GM12878 (cell line): ENCODE measurements at regions not wholly inside any gene's neighbourhood (a gene's known extent, or its start where the extent isn't known, plus 50 kb on each side); places are given as distances from the start of the nearest gene placed in this dataset.

Experiments
- ATAC-seq: fragments of 200-7000 bp; cut with Tn5 transposase; 3 replicates; pipeline ENCODE4 v1.9.1; 2020; ENCODE audit warnings: mild to moderate bottlenecking, moderate library complexity
- BruUV-seq: library from RNA; stranded (reverse); fragments of 400-500 nt; replicated peaks from 2 replicates; lab custom pipeline; 2021; lab: Mats Ljungman, UMichigan
- CTCF ChIA-PET: fragments of 300-600 bp; sonication (Branson Sonifier 250); formaldehyde crosslinking; extraction: SDS; loops from one replicate; lab custom pipeline; 2021; ENCODE audit warnings: inconsistent platforms; lab: Yijun Ruan, JAX
- POLR2A ChIA-PET: fragments of 350-600 bp; formaldehyde crosslinking; extraction: SDS; loops from one replicate; lab custom pipeline; 2021; ENCODE audit warnings: inconsistent platforms; lab: Charles Lee
- RAD21 ChIA-PET: fragments of 300-600 bp; sonication (Branson Sonifier 250); formaldehyde crosslinking; loops from one replicate; lab custom pipeline; 2023; ENCODE audit warnings: antibody characterized with exemption; ENCODE audit not compliant: unreplicated experiment; lab: Charles Lee
- SMC1A ChIA-PET: fragments of 300-600 bp; sonication (Branson Sonifier 250); formaldehyde crosslinking; loops from one replicate; lab custom pipeline; 2023; ENCODE audit not compliant: unreplicated experiment, uncharacterized antibody; lab: Charles Lee
- DNase-seq: peaks from one replicate; pipeline ENCODE4 v3.0.0-alpha.2; 2011; ENCODE audit warnings: low read depth, low spot score
- FAIRE-seq: peaks from 3 replicates; lab custom pipeline; 2011; peaks lifted over from hg19 to GRCh38; lab: Jason Lieb, UNC
- H2AFZ ChIP-seq: 2 replicates; pipeline ENCODE4 v1.6.0; 2011; ENCODE audit warnings: low read depth, low read length, control low read depth; ENCODE audit not compliant: control insufficient read depth
- H3K27ac ChIP-seq: 2 replicates; pipeline ENCODE4 v1.5.1; 2011; ENCODE audit warnings: control low read depth; ENCODE audit not compliant: control insufficient read depth, insufficient read depth
- H3K27me3 ChIP-seq, 2 experiments: replicated peaks in 1 of 2; 2 replicates each; pipeline versions ENCODE4 v1.6.0 to v1.6.1; 2011; ENCODE audit warnings: low read length in 1 of 2; ENCODE audit not compliant: control insufficient read depth in 2 of 2, insufficient read depth in 2 of 2
- H3K36me3 ChIP-seq, 2 experiments: 2 replicates each; pipeline ENCODE4 v1.5.1; 2011; ENCODE audit warnings: low read length in 1 of 2; ENCODE audit not compliant: control insufficient read depth in 2 of 2, insufficient read depth in 2 of 2
- H3K4me1 ChIP-seq: 2 replicates; pipeline ENCODE4 v1.6.1; 2011; ENCODE audit warnings: mild to moderate bottlenecking, low read length, moderate library complexity, mixed read lengths; ENCODE audit not compliant: control insufficient read depth, insufficient read depth
- H3K4me2 ChIP-seq: 2 replicates; pipeline ENCODE4 v1.6.0; 2011; ENCODE audit warnings: control low read depth; ENCODE audit not compliant: control insufficient read depth, insufficient read depth
- H3K4me3 ChIP-seq: fragments of 200-600 bp; sonication (generic); 2 replicates; pipeline ENCODE4 v1.5.1; 2016
- H3K79me2 ChIP-seq: 2 replicates; pipeline ENCODE4 v1.6.0; 2011; ENCODE audit warnings: low read length; ENCODE audit not compliant: control insufficient read depth, insufficient read depth
- H3K9ac ChIP-seq: 2 replicates; pipeline ENCODE4 v1.8.0; 2011; ENCODE audit warnings: low read length, control low read depth, mixed read lengths; ENCODE audit not compliant: control insufficient read depth, insufficient read depth
- H3K9me3 ChIP-seq: replicated peaks from 3 replicates; pipeline ENCODE4 v1.5.1; 2011; ENCODE audit warnings: mild to moderate bottlenecking, low read length; ENCODE audit not compliant: control insufficient read depth, insufficient read depth
- H4K20me1 ChIP-seq: 2 replicates; pipeline ENCODE4 v1.6.0; 2011; ENCODE audit not compliant: control insufficient read depth, insufficient read depth
- BCL11A ChIP-seq: IDR thresholded peaks from 2 replicates; pipeline ENCODE4 v1.6.1; 2011; ENCODE audit warnings: low read depth, low read length
- FOXK2 ChIP-seq: fragments of 450-650 bp; IDR thresholded peaks from 2 replicates; pipeline ENCODE4 v1.6.1; 2017; ENCODE audit warnings: mild to moderate bottlenecking, moderate library complexity
- KAT2A ChIP-seq: conservative IDR thresholded peaks from 2 replicates; pipeline ENCODE4 v1.6.1; 2011; ENCODE audit warnings: low read depth, low read length; ENCODE audit not compliant: control insufficient read depth
- MTA2 ChIP-seq: fragments of 450-650 bp; IDR thresholded peaks from 2 replicates; pipeline ENCODE4 v1.6.1; 2016; ENCODE audit warnings: low read depth, mild to moderate bottlenecking, moderate library complexity
- MXI1 ChIP-seq: fragments of 150-350 bp; IDR thresholded peaks from 2 replicates; pipeline ENCODE4 v1.6.1; 2011; ENCODE audit warnings: low read depth, mild to moderate bottlenecking, inconsistent platforms, low read length, improper control_type of control experiment
- POLR2A ChIP-seq: IDR thresholded peaks from 2 replicates; pipeline ENCODE4 v1.6.1; 2011; ENCODE audit warnings: low read depth, mild to moderate bottlenecking, low read length
- TARDBP ChIP-seq: IDR thresholded peaks from 2 replicates; pipeline ENCODE4 v1.6.1; 2016; ENCODE audit warnings: borderline replicate concordance
- WGBS: methylation state at CpG from one replicate; pipeline ENCODE4 v1.1.6; 2016; ENCODE audit warnings: low lambda C conversion rate; ENCODE audit not compliant: insufficient replicate concordance, insufficient coverage; ENCODE audit errors: missing lambda C conversion rate; 5-methylcytosine and 5-hydroxymethylcytosine counted together
- in situ Hi-C: fragments of 300-500 bp; cut with MboI; formaldehyde crosslinking; loops from 9 replicates; pipeline ENCODE4 v1.14.3; 2018; ENCODE audit warnings: mixed read lengths
- intact Hi-C: fragments of 100-400 bp; cut with micrococcal nuclease; formaldehyde crosslinking; loops from one replicate; pipeline ENCODE4 v1.14.2; 2022; ENCODE audit not compliant: unreplicated experiment
- TF ChIP-seq, protein P1 (sequence below): fragments of 450-650 bp; formaldehyde crosslinking; IDR thresholded peaks from 2 replicates; pipeline ENCODE4 v1.4.0; 2022; ENCODE audit warnings: mild to moderate bottlenecking, moderate library complexity
- TF ChIP-seq, protein P2 (sequence below): fragments of 450-650 bp; IDR thresholded peaks from 2 replicates; pipeline ENCODE4 v1.6.1; 2016; ENCODE audit warnings: mild to moderate bottlenecking
- TF ChIP-seq, protein P3 (sequence below): IDR thresholded peaks from 2 replicates; pipeline ENCODE4 v1.6.1; 2012; ENCODE audit warnings: low read depth, low read length, improper control_type of control experiment
- TF ChIP-seq, protein P4 (sequence below): IDR thresholded peaks from 2 replicates; pipeline ENCODE4 v1.6.1; 2011; ENCODE audit warnings: mild to moderate bottlenecking, low read depth, low read length, moderate library complexity; ENCODE audit not compliant: insufficient replicate concordance

DNA sequence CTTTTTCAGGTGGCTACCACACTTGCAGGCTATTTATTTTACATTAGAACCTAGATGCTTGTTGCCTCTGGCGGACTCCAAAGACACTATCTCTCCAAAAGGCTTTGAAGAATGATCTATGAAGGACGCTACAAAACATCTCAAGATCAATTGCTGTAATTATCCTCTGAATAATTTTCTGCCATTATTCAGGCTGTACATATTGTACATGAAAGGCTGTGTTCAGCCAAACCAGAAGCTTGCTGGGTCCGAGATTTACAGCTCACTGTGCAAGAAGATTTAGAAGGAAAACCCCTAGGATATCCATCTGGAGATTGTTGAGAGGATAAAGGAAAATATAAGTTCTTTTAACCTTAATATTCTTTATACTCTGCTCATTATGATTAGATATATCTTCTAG lies 523.6 kb upstream of the PLXNA2 start (continued):
- TF ChIP-seq, protein P1, sequence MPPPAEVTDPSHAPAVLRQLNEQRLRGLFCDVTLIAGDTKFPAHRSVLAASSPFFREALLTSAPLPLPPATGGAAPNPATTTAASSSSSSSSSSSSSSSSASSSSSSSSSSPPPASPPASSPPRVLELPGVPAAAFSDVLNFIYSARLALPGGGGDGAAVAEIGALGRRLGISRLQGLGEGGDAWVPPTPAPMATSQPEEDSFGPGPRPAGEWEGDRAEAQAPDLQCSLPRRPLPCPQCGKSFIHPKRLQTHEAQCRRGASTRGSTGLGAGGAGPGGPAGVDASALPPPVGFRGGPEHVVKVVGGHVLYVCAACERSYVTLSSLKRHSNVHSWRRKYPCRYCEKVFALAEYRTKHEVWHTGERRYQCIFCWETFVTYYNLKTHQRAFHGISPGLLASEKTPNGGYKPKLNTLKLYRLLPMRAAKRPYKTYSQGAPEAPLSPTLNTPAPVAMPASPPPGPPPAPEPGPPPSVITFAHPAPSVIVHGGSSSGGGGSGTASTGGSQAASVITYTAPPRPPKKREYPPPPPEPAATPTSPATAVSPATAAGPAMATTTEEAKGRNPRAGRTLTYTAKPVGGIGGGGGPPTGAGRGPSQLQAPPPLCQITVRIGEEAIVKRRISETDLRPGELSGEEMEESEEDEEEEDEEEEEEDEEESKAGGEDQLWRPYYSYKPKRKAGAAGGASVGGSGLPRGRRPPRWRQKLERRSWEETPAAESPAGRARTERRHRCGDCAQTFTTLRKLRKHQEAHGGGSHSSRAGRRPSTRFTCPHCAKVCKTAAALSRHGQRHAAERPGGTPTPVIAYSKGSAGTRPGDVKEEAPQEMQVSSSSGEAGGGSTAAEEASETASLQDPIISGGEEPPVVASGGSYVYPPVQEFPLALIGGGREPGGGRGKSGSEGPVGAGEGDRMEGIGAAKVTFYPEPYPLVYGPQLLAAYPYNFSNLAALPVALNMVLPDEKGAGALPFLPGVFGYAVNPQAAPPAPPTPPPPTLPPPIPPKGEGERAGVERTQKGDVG: no peak
- TF ChIP-seq MXI1: no peak

DNA sequence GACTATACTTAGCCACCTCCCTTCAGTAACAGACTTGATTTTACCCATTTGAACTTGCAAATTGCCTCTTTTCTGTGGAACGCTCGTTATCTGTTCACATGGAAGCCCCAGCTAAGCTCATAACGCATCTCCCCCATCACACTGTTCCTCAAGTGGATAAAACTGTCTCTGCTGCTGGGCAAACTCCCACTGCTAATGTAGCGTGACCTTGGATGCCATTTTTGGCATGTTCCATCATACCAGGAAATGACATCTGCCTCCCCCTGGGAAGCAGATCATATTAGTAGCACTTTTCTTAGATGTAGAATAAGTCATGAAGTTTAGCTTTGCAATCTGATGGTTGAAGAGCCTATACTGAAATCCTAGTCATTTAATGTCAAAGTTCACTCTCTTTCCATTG lies 528.7 kb upstream of the PLXNA2 start:
- RAD21 ChIA-PET: no interaction called here

More for the DNA sequence above, 528.7 kb upstream of the PLXNA2 start:
- no peak overlapping the region for H2AFZ ChIP-seq
- in situ Hi-C loops: no loop called here
- no peak overlapping the region for H3K4me3 ChIP-seq
- BruUV-seq: no TSS peak
- SMC1A ChIA-PET: interaction anchor here (1.0 kb wide), 1 partner anchor 10 kb away, joined by 3 read pairs; no protein-coding TSS in a partner anchor
- H3K9me3 ChIP-seq: no peaks in the 10 kb centered on the region
- H3K4me2 ChIP-seq: no peak overlapping the region
- no peak for ATAC-seq
- no peak for TF ChIP-seq KAT2A
- TF ChIP-seq, protein P2, sequence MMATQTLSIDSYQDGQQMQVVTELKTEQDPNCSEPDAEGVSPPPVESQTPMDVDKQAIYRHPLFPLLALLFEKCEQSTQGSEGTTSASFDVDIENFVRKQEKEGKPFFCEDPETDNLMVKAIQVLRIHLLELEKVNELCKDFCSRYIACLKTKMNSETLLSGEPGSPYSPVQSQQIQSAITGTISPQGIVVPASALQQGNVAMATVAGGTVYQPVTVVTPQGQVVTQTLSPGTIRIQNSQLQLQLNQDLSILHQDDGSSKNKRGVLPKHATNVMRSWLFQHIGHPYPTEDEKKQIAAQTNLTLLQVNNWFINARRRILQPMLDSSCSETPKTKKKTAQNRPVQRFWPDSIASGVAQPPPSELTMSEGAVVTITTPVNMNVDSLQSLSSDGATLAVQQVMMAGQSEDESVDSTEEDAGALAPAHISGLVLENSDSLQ: no peak
- TF ChIP-seq FOXK2: no peak
- TF ChIP-seq, protein P3, sequence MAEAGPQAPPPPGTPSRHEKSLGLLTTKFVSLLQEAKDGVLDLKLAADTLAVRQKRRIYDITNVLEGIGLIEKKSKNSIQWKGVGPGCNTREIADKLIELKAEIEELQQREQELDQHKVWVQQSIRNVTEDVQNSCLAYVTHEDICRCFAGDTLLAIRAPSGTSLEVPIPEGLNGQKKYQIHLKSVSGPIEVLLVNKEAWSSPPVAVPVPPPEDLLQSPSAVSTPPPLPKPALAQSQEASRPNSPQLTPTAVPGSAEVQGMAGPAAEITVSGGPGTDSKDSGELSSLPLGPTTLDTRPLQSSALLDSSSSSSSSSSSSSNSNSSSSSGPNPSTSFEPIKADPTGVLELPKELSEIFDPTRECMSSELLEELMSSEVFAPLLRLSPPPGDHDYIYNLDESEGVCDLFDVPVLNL: no peak
- TF ChIP-seq BCL11A: no peak
- no peak for TF ChIP-seq POLR2A
- TF ChIP-seq TARDBP: no peak
- TF ChIP-seq MTA2: no peak
- TF ChIP-seq, protein P4, sequence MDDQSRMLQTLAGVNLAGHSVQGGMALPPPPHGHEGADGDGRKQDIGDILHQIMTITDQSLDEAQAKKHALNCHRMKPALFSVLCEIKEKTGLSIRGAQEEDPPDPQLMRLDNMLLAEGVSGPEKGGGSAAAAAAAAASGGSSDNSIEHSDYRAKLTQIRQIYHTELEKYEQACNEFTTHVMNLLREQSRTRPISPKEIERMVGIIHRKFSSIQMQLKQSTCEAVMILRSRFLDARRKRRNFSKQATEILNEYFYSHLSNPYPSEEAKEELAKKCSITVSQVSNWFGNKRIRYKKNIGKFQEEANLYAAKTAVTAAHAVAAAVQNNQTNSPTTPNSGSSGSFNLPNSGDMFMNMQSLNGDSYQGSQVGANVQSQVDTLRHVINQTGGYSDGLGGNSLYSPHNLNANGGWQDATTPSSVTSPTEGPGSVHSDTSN: no peak
- TF ChIP-seq, all 136 proteins: peak for 0
- Histone ChIP-seq H4K20me1 (no peaks in the 10 kb centered on the region), H3K27me3 (no peaks in the 10 kb centered on the region; a peak in 1 of 4 replicates), H3K79me2 (no peaks in the 10 kb centered on the region), H3K27ac (no peak overlapping the region), H3K9ac (no peak overlapping the region), H3K36me3 (no peaks in the 10 kb centered on the region), H3K4me1 (no peaks in the 10 kb centered on the region)
- CTCF ChIA-PET: no interaction called here
- intact Hi-C loops: no loop called here
- POLR2A ChIA-PET: no interaction called here
- WGBS: 10% methylated on average over 4 of the region's 4 CpGs
- no peak for DNase-seq
- no peak for FAIRE-seq
